ENCODE measurements at regions not wholly inside any gene's neighbourhood (a gene's known extent, or its start where the extent isn't known, plus 50 kb on each side); places are given as distances from the start of the nearest gene placed in this dataset.
A peak's percentile ranks its signal among the peaks of the same experiment; 100 is the strongest.

DNA sequence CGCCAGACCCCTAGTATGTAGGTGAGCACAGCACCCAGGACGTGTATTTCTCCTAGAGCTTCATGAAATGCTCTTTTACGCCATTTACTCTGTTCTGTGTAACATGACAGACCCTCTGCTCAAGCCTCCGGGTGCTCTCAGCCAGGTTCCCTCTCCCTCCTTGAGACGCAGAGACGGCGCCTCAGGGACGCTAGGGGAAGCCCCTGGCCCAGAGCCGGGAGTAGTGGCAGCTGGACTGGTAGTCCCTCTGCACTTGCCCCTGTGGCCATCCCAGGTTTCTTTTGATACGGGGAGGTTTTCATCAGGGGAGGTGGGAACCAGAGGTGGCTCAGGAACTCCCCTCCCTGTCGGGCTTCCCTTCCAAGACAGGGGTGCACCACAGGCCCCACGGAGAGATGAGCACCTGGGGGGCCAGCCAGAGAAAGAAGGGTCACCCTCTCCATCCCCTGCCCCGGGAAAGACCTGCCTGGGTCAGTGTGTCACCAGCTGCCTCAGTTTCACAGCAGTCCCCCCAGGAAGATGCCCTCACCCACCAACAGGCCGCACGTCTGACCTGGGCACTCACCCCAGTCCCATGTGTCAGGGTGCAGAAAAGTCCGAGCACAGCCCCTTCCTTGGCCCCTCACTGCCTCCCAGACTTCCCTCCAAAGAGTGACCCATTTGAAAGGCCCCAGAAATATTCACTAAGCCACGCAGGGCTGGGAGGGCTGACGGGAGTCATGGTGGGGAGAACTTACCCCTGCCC, 58.1 kb upstream of the AFDN start:
- 93 to 94% methylated on average over 15 to 18 of the region's 18 CpGs for WGBS, 2 donors
- TF ChIP-seq, protein P1, sequence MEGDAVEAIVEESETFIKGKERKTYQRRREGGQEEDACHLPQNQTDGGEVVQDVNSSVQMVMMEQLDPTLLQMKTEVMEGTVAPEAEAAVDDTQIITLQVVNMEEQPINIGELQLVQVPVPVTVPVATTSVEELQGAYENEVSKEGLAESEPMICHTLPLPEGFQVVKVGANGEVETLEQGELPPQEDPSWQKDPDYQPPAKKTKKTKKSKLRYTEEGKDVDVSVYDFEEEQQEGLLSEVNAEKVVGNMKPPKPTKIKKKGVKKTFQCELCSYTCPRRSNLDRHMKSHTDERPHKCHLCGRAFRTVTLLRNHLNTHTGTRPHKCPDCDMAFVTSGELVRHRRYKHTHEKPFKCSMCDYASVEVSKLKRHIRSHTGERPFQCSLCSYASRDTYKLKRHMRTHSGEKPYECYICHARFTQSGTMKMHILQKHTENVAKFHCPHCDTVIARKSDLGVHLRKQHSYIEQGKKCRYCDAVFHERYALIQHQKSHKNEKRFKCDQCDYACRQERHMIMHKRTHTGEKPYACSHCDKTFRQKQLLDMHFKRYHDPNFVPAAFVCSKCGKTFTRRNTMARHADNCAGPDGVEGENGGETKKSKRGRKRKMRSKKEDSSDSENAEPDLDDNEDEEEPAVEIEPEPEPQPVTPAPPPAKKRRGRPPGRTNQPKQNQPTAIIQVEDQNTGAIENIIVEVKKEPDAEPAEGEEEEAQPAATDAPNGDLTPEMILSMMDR (IDR thresholded peaks at IDR 0.05): no peak
- no peak for DNase-seq (ENCODE audit: low spot score in 2 of 2)
- H3K4me3 ChIP-seq (ENCODE audit: low read depth, poor library complexity, severe bottlenecking): no peak overlapping the region
- intact Hi-C loops (cut with DNase I; ENCODE audit: low total_unique reads): no loop called here

DNA sequence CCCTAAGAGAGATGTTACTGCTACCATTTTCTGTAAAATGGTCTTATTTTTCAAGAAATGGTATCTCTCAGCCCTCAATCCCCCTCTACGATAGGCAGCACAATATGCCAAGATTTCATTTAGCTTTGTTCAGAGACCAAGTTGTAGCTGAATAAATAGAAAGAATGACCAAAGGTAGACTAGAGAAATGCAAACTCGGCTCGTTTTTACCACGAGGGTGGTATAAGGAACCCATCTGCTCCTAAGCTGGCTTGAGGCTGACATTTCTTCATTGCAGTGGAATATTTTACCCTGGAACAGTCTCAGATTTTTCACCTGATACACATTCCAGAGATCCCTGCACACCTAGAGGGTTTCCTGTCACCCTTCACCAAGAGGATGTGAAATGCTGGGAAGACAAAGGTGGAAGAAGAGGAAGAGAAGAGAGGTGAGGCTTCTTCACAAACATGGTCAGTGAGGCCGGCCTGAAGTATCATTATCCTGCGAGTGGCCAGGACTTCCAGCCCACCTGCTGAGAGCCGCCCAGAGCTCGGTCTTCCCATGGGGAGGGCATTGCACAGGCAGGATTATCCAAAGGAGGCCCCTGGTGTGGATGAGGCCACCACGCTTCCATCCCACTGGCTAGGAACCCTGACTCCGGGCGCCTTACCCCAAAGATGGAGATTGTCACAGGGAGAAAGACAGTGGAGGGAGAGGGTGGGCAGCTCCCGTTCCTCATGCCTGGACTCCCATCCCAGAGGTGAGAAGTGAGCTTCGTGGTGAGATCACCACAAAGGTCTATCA, 57.1 kb upstream of the AFDN start:
- H3K4me3 ChIP-seq (ENCODE audit: low read depth, poor library complexity, severe bottlenecking): no peak overlapping the region
- DNase-seq (ENCODE audit: low spot score in 2 of 2): no peak
- TF ChIP-seq POLR2A (IDR thresholded peaks at IDR 0.05): no peak
- TF ChIP-seq, protein P1 (IDR thresholded peaks at IDR 0.05): no peak
- WGBS, 2 donors: 94 to 95% methylated on average over 13 of the region's 13 CpGs
- intact Hi-C loops (cut with DNase I; ENCODE audit: low total_unique reads): no loop called here

- intact Hi-C loops (cut with DNase I; ENCODE audit: low total_unique reads): no loop called here
- no peak for TF ChIP-seq POLR2A (IDR thresholded peaks at IDR 0.05)
- TF ChIP-seq, protein P1 (IDR thresholded peaks at IDR 0.05): no peak
- DNase-seq (ENCODE audit: low spot score in 2 of 2): no peak
- H3K4me3 ChIP-seq (ENCODE audit: low read depth, poor library complexity, severe bottlenecking): no peak overlapping the region
- 82 to 84% methylated on average over 14 of the region's 14 CpGs for WGBS, 2 donors
Measured at GRCh38 chr6:167770291-167770955, 56.3 kb upstream of the AFDN start.

GRCh38 chr6:167774881-167775280, 51.8 kb upstream of the AFDN start:
- no peak for DNase-seq (ENCODE audit: low spot score in 2 of 2)
- TF ChIP-seq, protein P1 (IDR thresholded peaks at IDR 0.05): no peak
- TF ChIP-seq POLR2A (IDR thresholded peaks at IDR 0.05): no peak
- intact Hi-C loops (cut with DNase I; ENCODE audit: low total_unique reads): no loop called here
- H3K4me3 ChIP-seq (ENCODE audit: low read depth, poor library complexity, severe bottlenecking): no peak overlapping the region
- 93 to 95% methylated on average over 11 of the region's 11 CpGs for WGBS, 2 donors

- 72 to 79% methylated on average over 13 to 14 of the region's 14 CpGs for WGBS, 2 donors
- DNase-seq (ENCODE audit: low spot score in 2 of 2): peak in 1 of 2 donors; percentile 66
- TF ChIP-seq, protein P1 (IDR thresholded peaks at IDR 0.05): no peak
- TF ChIP-seq POLR2A (IDR thresholded peaks at IDR 0.05): no peak
- H3K4me3 ChIP-seq (ENCODE audit: low read depth, poor library complexity, severe bottlenecking): no peak overlapping the region
- intact Hi-C loops (cut with DNase I; ENCODE audit: low total_unique reads): no loop called here
Measured at GRCh38 chr6:167776906-167777627, 49.6 kb upstream of the AFDN start.

All from lower leg skin (tissue), 4 donors.